Tibial nerve (tissue), 3 donors: ENCODE measurements at regions not wholly inside any gene's neighbourhood (a gene's known extent, or its start where the extent isn't known, plus 50 kb on each side); places are given as distances from the start of the nearest gene placed in this dataset.

ENCODE experiments used
- POLR2A ChIP-seq, 2 donors: fragments of 450-650 bp; IDR thresholded peaks; one replicate each; pipeline ENCODE4 v1.6.1; 2017; ENCODE audit warnings: antibody characterized with exemption in 2 of 2, mild to moderate bottlenecking in 2 of 2, moderate library complexity in 2 of 2
- TF ChIP-seq, protein P1 (sequence below), 5 experiments: fragments of 200-600 bp in 3 of 5; fragments of 450-650 bp in 2 of 5; sonication (generic) in 3 of 5; IDR thresholded peaks; one replicate each; pipeline ENCODE4 v1.5.1; 2016 to 2019; ENCODE audit warnings: antibody characterized with exemption in 5 of 5, mild to moderate bottlenecking in 3 of 5, moderate library complexity in 2 of 5

DNA sequence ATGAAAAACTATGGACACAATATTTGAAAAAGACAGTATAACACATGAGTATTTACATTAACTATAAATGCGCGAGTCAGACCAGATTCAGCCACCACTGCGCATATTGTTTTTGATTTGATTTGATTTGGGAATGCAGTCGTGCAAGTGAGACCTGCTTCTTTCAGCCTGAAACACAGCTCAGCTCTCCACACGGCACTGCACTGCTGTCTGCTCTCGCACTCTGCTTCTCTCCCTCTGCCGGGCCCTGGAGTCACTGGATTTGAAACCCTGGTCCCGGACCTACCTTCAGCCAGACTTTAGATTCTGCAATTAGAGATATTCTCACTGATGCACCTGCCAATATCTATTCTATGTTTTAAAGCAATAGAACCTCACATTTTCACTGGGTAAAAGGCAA is 143.9 kb upstream of the TMEM132C start:
- no peak for TF ChIP-seq POLR2A (IDR thresholded peaks at IDR 0.05)
- TF ChIP-seq, protein P1, sequence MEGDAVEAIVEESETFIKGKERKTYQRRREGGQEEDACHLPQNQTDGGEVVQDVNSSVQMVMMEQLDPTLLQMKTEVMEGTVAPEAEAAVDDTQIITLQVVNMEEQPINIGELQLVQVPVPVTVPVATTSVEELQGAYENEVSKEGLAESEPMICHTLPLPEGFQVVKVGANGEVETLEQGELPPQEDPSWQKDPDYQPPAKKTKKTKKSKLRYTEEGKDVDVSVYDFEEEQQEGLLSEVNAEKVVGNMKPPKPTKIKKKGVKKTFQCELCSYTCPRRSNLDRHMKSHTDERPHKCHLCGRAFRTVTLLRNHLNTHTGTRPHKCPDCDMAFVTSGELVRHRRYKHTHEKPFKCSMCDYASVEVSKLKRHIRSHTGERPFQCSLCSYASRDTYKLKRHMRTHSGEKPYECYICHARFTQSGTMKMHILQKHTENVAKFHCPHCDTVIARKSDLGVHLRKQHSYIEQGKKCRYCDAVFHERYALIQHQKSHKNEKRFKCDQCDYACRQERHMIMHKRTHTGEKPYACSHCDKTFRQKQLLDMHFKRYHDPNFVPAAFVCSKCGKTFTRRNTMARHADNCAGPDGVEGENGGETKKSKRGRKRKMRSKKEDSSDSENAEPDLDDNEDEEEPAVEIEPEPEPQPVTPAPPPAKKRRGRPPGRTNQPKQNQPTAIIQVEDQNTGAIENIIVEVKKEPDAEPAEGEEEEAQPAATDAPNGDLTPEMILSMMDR (IDR thresholded peaks at IDR 0.05) = no peak
